ENCODE measurements at regions not wholly inside any gene's neighbourhood (a gene's known extent, or its start where the extent isn't known, plus 50 kb on each side); places are given as distances from the start of the nearest gene placed in this dataset.

DNA sequence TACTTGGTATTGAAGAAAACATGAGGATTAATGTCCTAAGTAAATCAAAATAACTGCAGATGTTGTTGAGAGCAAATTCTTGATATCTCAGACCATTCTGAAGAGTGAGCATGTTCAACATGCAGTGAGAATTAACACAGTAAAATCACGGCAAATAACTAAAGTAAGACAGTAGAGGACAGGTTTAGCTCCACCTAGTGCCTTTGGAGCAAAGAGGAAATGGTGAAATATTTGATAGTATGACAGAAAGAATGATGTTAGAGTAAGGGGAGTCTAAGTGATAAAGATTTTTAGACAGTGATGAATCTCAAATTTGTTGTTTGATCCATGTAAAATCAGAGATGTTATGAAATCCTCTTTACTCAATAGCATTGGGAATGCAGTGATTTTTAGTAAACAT lies 424.2 kb downstream of the TMEM161B start:
- H3K27ac Mint-ChIP-seq = no peak overlapping the region
- no peak overlapping the region for H3K4me3 Mint-ChIP-seq
- no peaks in the 10 kb centered on the region for H3K27me3 Mint-ChIP-seq
- H3K36me3 Mint-ChIP-seq (ENCODE audit: low read depth) = no peaks in the 10 kb centered on the region
- no peak for DNase-seq
- peaks cover 4% of the 10 kb centered on the region for H3K9me3 Mint-ChIP-seq
- H3K4me1 Mint-ChIP-seq (ENCODE audit: low read depth) = no peaks in the 10 kb centered on the region

DNA sequence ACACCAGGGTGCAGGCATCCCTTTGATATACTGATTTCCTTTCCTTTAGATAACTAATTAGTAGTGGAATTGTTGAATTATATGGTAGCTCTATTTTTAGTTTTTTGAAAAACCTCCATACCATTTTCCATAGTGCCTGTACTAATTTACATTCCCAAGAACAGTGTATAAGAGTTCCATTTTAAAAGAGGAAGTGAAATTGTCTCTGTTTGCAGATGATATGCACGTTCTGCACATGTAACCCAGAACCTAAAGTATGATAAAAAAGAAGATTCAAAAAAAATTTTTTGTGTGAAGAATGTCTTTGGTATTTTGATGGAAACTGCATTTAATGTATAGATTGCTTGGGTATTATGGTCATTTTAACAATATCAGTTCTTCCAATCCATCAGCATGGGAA lies 424.0 kb upstream of the CCNH start:
- no peaks in the 10 kb centered on the region for H3K36me3 Mint-ChIP-seq (ENCODE audit: low read depth)
- H3K27ac Mint-ChIP-seq = no peak overlapping the region
- peaks cover 27% of the 10 kb centered on the region for H3K9me3 Mint-ChIP-seq
- no peak for DNase-seq
- H3K4me3 Mint-ChIP-seq = no peak overlapping the region
- no peaks in the 10 kb centered on the region for H3K4me1 Mint-ChIP-seq (ENCODE audit: low read depth)
- H3K27me3 Mint-ChIP-seq = no peaks in the 10 kb centered on the region

DNA sequence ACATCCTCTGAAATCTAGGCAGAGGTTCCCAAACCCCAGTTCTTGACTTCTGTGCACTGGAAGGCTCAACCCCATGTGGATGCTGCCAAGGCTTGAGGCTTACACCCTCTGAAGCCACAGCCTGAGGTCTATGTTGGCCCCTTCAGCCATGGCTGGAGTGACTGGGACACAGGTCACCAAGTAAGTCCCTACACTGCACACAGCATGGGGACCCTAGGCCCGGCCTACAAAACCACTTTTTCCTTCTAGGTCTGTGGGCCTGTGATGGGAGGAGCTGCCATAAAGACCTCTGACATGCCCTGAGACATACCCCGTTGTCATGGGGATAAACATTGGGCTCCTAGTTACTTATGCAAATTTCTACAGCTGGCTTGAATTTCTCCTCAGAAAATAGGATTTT lies 418.8 kb upstream of the CCNH start:
- Mint-ChIP-seq H3K27me3 (no peaks in the 10 kb centered on the region), H3K36me3 (ENCODE audit: low read depth) (no peaks in the 10 kb centered on the region), H3K4me3 (no peak overlapping the region), H3K27ac (no peak overlapping the region), H3K4me1 (ENCODE audit: low read depth) (no peaks in the 10 kb centered on the region), H3K9me3 (peaks cover 23% of the 10 kb centered on the region)
- DNase-seq = no peak

DNA sequence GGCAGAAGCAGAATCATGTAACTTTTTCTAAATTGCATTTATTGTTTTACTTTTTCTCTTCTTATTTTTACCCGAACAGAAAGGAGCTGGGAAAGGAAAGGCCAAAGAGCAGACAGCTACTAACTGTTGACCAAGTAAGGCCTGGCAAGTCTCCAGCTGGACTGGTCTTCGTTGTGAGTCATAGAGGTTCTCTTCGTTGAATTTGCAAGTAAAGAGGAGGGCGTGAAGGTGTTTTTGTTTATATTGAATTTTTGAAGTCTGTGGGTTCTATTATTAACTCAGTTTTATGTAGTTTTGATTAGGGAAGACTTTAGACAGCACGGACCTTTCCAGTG lies 416.5 kb upstream of the CCNH start:
- no peak for DNase-seq
- H3K27ac Mint-ChIP-seq = no peak overlapping the region
- no peak overlapping the region for H3K4me3 Mint-ChIP-seq
- no peaks in the 10 kb centered on the region for H3K36me3 Mint-ChIP-seq (ENCODE audit: low read depth)
- H3K27me3 Mint-ChIP-seq = no peaks in the 10 kb centered on the region
- H3K9me3 Mint-ChIP-seq = peaks cover 20% of the 10 kb centered on the region
- no peaks in the 10 kb centered on the region for H3K4me1 Mint-ChIP-seq (ENCODE audit: low read depth)

DNA sequence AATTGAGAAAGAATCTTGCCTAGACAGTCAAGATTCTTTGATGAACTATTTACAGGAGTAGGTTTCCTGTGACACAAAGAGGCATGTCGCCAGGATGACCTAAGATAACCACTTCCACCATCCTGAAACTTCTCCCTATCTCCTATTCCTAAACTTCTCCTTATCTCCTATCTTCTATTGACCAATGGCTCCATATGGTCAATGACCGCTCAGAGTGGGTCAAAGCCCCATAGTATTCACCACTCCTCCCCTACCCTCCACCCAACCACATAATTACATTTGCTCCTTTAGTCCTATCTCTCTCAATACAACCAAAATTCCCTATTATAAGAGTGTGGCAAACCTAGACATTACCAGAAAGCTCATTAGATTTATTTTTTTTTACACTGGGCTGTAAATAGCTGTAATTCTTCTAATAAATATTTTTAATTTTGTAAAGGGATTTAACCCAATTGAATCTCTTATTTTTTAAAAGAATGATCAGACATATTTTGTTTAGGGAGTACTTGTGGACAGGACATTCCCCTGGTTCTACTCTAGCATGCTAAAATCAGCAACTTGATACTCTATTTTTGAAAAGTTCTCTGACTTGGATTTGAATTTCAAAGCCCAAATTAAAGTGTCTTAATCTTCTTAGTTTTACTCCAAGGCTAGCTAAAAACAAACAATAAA lies 416.0 kb upstream of the CCNH start:
- no peaks in the 10 kb centered on the region for H3K27me3 Mint-ChIP-seq
- no peak overlapping the region for H3K27ac Mint-ChIP-seq
- no peak overlapping the region for H3K4me3 Mint-ChIP-seq
- H3K9me3 Mint-ChIP-seq = peaks cover 16% of the 10 kb centered on the region
- no peaks in the 10 kb centered on the region for H3K36me3 Mint-ChIP-seq (ENCODE audit: low read depth)
- H3K4me1 Mint-ChIP-seq (ENCODE audit: low read depth) = no peaks in the 10 kb centered on the region
- DNase-seq = no peak

DNA sequence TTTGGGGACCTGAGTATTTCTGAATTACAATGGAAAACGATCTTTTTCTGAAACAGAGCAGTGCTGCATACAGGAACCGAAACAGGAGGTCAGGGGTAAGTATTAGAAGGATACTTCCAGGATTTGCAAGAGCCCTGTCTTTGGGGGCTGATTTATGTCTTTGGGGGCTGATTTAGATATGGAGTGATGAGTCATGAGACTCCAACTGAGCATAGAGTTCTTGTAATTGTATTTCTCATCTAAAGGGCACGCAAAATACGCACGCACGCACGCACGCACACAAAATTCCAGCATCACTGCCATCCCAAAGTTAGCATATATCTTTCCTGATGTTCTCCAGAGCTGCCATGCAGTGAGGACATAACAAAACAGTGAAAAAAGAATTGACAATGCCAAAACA lies 414.8 kb upstream of the CCNH start:
- peaks cover 8% of the 10 kb centered on the region for H3K9me3 Mint-ChIP-seq
- DNase-seq = no peak
- H3K4me3 Mint-ChIP-seq = no peak overlapping the region
- no peaks in the 10 kb centered on the region for H3K36me3 Mint-ChIP-seq (ENCODE audit: low read depth)
- H3K27me3 Mint-ChIP-seq = no peaks in the 10 kb centered on the region
- no peaks in the 10 kb centered on the region for H3K4me1 Mint-ChIP-seq (ENCODE audit: low read depth)
- H3K27ac Mint-ChIP-seq = no peak overlapping the region

DNA sequence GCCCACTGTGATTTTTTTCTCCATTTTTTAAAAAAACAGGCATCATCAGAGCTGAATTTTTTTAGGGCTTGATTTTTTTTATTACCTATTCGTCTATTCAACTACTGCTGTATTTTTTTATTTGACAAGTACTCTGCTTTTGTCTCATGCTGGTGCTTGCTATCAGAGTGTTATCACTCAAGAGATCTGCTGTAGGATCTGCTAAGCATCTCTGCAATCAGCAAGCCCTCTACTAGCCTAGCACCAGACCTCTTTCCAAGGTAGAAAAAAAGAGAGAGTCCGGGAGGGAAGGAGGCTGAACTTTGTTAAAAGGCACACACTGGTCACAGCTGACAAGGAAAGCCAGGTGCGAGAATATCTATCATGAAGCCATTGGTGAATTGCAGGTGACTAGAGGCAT lies 413.8 kb upstream of the CCNH start:
- Mint-ChIP-seq H3K4me1 (ENCODE audit: low read depth) (no peaks in the 10 kb centered on the region), H3K27me3 (no peaks in the 10 kb centered on the region), H3K36me3 (ENCODE audit: low read depth) (no peaks in the 10 kb centered on the region), H3K4me3 (no peak overlapping the region), H3K9me3 (no peaks in the 10 kb centered on the region), H3K27ac (no peak overlapping the region)
- DNase-seq = no peak

DNA sequence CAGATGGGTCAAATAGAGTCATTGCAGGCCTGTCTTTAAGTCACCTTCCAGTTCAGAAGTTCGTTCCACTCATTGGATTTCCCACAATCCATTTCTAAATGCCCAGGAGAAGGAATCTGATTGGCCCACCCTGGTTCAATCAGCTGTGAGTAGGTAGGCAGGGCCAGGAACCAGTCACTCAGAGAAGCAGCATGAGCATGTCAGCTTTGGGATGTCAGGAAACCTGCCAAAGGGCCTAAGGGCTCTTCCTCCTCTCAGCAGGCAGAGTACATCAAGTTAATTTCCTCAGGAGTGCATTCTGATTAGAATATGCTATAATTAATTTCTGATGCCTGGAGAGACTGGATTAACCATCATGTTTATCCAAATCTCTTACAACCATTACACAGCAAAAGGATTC lies 412.9 kb upstream of the CCNH start:
- no peaks in the 10 kb centered on the region for H3K4me1 Mint-ChIP-seq (ENCODE audit: low read depth)
- no peak overlapping the region for H3K27ac Mint-ChIP-seq
- H3K27me3 Mint-ChIP-seq = no peaks in the 10 kb centered on the region
- H3K4me3 Mint-ChIP-seq = no peak overlapping the region
- H3K36me3 Mint-ChIP-seq (ENCODE audit: low read depth) = no peaks in the 10 kb centered on the region
- no peak for DNase-seq
- H3K9me3 Mint-ChIP-seq = no peaks in the 10 kb centered on the region

DNA sequence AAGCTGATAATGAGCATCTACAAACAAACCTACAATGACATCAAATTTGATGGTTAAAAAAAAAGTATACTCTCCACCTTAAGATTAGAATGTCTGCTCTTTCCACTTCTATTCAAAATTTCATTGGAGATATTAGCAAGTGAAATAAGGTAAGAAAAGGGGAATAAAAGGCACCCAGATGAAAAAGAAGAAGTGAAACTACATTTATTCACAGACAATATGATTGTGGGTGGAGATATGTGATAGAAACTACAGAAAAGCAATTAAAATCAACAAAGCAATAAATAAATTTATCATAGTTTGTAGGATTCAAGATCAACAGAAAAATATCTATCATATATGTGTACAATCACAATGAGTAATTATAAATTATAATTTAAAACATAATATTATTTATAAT lies 395.1 kb upstream of the CCNH start:
- no peak for DNase-seq
- H3K36me3 Mint-ChIP-seq (ENCODE audit: low read depth) = no peaks in the 10 kb centered on the region
- no peak overlapping the region for H3K4me3 Mint-ChIP-seq
- no peak overlapping the region for H3K27ac Mint-ChIP-seq
- H3K27me3 Mint-ChIP-seq = no peaks in the 10 kb centered on the region
- no peaks in the 10 kb centered on the region for H3K4me1 Mint-ChIP-seq (ENCODE audit: low read depth)
- peaks cover 2% of the 10 kb centered on the region for H3K9me3 Mint-ChIP-seq

DNA sequence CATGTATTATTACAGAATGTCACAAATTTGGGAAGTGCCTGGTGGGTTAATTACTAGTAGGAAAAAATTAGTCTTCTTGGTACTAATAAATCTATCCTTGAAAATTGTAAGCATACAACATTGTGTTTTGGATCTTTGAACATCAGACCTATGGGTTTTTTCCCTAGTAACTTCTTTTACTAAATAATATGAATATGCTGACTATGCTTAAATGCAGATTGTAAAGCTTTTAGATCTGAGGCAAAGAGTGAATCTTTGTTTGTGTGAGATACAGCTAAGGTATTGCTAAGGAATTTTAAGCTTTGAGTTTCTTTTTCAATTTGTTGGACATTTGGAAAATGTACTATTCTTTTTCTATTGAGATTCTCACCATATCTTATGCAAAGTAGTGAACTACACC lies 390.6 kb upstream of the CCNH start:
- H3K4me1 Mint-ChIP-seq (ENCODE audit: low read depth) = no peaks in the 10 kb centered on the region
- H3K27ac Mint-ChIP-seq = no peak overlapping the region
- H3K9me3 Mint-ChIP-seq = peaks cover 2% of the 10 kb centered on the region
- peaks cover 13% of the 10 kb centered on the region for H3K27me3 Mint-ChIP-seq
- H3K36me3 Mint-ChIP-seq (ENCODE audit: low read depth) = no peaks in the 10 kb centered on the region
- no peak for DNase-seq
- no peak overlapping the region for H3K4me3 Mint-ChIP-seq

DNA sequence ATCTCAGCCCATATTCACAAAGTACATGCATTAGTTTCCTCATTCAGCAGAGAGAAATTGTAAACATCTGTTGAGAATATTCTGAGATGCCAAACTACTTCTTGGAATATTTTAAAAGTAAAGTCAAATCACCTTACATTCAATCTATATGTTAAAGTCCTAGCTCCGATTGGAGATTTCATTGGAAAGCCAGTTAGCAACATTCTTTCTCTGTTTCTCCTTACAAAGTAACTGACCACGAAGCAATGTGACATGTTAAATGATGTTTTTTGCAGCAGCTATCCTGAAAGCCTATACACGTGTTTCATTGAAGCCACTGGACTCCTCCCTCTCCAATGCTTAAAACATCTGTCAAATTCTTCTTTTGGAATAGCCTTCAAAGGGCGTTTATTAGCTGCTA lies 379.1 kb upstream of the CCNH start:
- Mint-ChIP-seq H3K27ac (no peak overlapping the region), H3K4me3 (no peak overlapping the region), H3K27me3 (peaks cover 24% of the 10 kb centered on the region), H3K36me3 (ENCODE audit: low read depth) (no peaks in the 10 kb centered on the region), H3K4me1 (ENCODE audit: low read depth) (no peaks in the 10 kb centered on the region), H3K9me3 (no peaks in the 10 kb centered on the region)
- DNase-seq = no peak

DNA sequence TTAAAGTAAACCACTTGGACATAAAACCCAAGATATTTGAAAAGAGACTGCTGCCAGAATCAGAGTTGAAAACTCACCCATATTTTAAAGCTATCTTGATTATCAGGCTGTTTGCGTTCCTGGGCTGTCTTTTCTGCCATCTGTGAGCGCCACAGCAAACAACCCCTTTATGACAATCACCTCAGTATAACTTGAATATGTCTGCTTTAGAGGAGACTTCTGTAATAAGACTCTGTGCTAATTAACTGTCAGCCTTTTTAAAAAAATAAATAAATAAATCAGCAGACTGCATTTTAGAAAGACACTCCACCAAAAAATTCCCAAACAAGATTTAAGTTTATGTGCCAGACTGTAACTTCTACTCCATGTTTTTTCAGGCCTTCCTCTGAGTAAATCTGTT lies 375.7 kb upstream of the CCNH start:
- no peak for DNase-seq
- Mint-ChIP-seq H3K27ac (no peak overlapping the region), H3K27me3 (peaks cover 17% of the 10 kb centered on the region), H3K9me3 (no peaks in the 10 kb centered on the region), H3K4me1 (ENCODE audit: low read depth) (no peaks in the 10 kb centered on the region), H3K4me3 (no peak overlapping the region), H3K36me3 (ENCODE audit: low read depth) (no peaks in the 10 kb centered on the region)

DNA sequence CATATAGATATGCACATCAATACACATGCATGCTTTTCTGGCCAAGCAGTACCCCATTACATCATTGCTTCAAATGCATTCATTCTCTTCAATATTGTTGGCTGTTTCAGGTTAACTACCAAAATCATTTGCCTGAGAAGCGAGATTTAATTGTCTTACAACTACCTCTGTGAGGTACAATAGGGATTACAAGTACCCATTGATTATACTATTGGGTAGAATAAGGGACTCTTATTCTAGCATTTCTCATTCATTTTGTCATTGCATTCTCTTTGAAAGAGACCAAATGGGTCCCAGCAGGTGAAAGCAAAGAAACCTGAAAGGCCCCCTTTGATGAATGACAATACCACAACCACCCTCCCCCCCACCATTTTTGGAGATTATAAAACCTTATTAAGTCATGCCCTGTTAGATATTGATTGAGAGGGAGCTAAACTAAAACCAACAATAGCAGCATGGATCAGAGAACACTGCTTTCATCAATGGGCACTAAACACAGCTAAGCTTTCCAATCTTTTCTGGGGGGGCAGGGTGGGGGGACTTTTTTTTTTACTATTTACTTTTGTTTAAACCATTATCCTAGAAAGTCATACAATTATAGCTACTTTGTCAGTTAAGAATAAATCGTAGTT lies 375.0 kb upstream of the CCNH start:
- H3K27ac Mint-ChIP-seq = no peak overlapping the region
- H3K4me1 Mint-ChIP-seq (ENCODE audit: low read depth) = no peaks in the 10 kb centered on the region
- no peaks in the 10 kb centered on the region for H3K36me3 Mint-ChIP-seq (ENCODE audit: low read depth)
- no peak overlapping the region for H3K4me3 Mint-ChIP-seq
- peaks cover 21% of the 10 kb centered on the region for H3K27me3 Mint-ChIP-seq
- DNase-seq = no peak
- no peaks in the 10 kb centered on the region for H3K9me3 Mint-ChIP-seq

DNA sequence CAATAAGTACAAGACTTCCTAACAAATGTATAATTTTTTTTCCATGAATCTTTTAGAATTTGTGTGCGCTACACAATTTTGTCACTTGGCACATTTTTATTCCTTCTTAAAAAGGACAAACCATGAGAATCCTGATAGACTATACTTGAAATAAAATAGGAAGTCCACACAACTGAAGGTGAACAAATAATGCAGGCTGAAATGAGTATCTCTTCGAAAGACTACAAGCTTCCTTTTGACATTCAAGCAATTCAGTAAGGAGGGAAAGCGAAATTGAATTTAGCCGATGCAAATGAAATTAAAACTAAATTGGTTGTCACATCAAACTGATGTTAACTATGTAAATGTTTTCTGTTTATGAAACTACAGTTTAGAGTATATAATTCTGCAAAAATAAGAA lies 374.4 kb upstream of the CCNH start:
- Mint-ChIP-seq H3K4me1 (ENCODE audit: low read depth) (no peaks in the 10 kb centered on the region), H3K4me3 (no peak overlapping the region), H3K9me3 (no peaks in the 10 kb centered on the region), H3K27ac (no peak overlapping the region), H3K36me3 (ENCODE audit: low read depth) (no peaks in the 10 kb centered on the region), H3K27me3 (peaks cover 28% of the 10 kb centered on the region)
- DNase-seq = no peak

DNA sequence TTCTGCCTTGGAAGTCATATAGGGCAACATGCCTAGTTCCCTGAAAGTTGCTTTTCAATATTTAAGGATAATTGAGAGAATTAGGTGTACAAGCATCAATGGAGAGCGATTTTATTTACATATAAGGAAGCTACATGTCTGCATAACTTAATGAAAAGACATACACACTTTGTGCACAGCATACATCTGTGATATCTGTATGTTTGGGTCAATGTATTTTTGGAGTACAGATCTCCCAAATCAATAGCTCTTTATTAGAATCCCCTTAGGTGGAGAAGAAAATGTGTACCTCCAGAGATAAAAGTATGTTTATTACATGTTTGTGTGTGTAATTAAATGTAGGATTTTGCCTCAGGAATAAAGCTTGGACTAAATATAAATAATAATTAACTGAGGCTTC lies 373.7 kb upstream of the CCNH start:
- Mint-ChIP-seq H3K9me3 (no peaks in the 10 kb centered on the region), H3K36me3 (ENCODE audit: low read depth) (no peaks in the 10 kb centered on the region), H3K27me3 (peaks cover 34% of the 10 kb centered on the region), H3K4me3 (no peak overlapping the region), H3K4me1 (ENCODE audit: low read depth) (no peaks in the 10 kb centered on the region), H3K27ac (no peak overlapping the region)
- no peak for DNase-seq
